ENCODE measurements at regions not wholly inside any gene's neighbourhood (a gene's known extent, or its start where the extent isn't known, plus 50 kb on each side); places are given as distances from the start of the nearest gene placed in this dataset.

DNA sequence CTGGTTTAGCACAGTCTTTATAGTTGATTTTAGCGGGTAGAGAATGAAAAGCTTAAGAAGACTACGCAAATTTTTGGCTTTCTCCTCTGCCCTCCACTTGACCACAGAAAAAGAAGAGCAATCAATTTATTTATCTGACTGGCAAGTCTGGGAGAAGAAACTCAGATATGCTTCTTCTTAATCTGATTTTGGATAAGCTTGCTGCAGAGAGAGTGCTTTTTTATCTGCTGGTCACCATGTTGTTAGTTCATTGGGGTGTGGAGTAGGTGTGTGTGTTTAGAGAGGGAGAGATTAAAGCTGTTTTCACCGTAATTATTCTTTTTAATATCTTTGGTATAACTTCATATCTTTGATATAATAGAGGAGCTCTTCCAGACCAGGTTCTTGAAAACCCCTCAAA, 471.4 kb upstream of the SLC10A2 start:
- no peak overlapping the region for H2AFZ ChIP-seq (replicated peaks; ENCODE audit: low read length, poor library complexity)
- H2BK120ac ChIP-seq (ENCODE audit: low read depth, low read length) = no peak overlapping the region
- no peak overlapping the region for H3K4me3 ChIP-seq (ENCODE audit: insufficient read depth, low read depth, low read length)
- no peak overlapping the region for H2BK5ac ChIP-seq (ENCODE audit: low read depth, low read length, poor library complexity, severe bottlenecking)
- H3K27me3 ChIP-seq (ENCODE audit: control insufficient read depth, insufficient read depth, low read length) = no peaks in the 10 kb centered on the region
- H3K4me1 ChIP-seq (ENCODE audit: control insufficient read depth, insufficient read depth, low read length) = no peaks in the 10 kb centered on the region
- ATAC-seq (ENCODE audit: low read depth) (no peak), DNase-seq (no peak)
- CTCF ChIA-PET = no interaction called here
- H3K36me3 ChIP-seq (ENCODE audit: control insufficient read depth, insufficient read depth, low read length) = no peaks in the 10 kb centered on the region
- H3K56ac ChIP-seq (ENCODE audit: extremely low read depth, insufficient read depth, low read length) = no peak overlapping the region
- no peak overlapping the region for H3K27ac ChIP-seq (ENCODE audit: insufficient read depth, low read length)
- intact Hi-C loops (cut with micrococcal nuclease) (no loop called here), in situ Hi-C loops (cut with MboI; ENCODE audit: low sequenced_read_pairs) (no loop called here), dilution Hi-C loops (cut with HindIII; ENCODE audit: low sequenced_read_pairs, unreplicated experiment) (no loop called here)
- BruUV-seq (replicated peaks) = no TSS peak
- no peak overlapping the region for H4K5ac ChIP-seq (ENCODE audit: low read depth, low read length)
- H4K8ac ChIP-seq (ENCODE audit: low read depth in 2 of 2, low read length in 2 of 2) = no peak overlapping the region
- H2BK15ac ChIP-seq (ENCODE audit: low read depth, low read length) = no peak overlapping the region
- no peak overlapping the region for H3K14ac ChIP-seq (replicated peaks; ENCODE audit: low read depth, low read length)
- no peak for TF ChIP-seq RFX5 (IDR thresholded peaks at IDR 0.05; ENCODE audit: low read depth, low read length)
- TF ChIP-seq BHLHE40 (IDR thresholded peaks at IDR 0.05; ENCODE audit: low read depth, low read length) = no peak
- TF ChIP-seq, protein P1, sequence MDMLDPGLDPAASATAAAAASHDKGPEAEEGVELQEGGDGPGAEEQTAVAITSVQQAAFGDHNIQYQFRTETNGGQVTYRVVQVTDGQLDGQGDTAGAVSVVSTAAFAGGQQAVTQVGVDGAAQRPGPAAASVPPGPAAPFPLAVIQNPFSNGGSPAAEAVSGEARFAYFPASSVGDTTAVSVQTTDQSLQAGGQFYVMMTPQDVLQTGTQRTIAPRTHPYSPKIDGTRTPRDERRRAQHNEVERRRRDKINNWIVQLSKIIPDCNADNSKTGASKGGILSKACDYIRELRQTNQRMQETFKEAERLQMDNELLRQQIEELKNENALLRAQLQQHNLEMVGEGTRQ (IDR thresholded peaks at IDR 0.05; ENCODE audit: low read depth, low read length) = no peak
- no peak for TF ChIP-seq SMC3 (IDR thresholded peaks at IDR 0.05; ENCODE audit: low read depth, low read length)
- TF ChIP-seq RAD21 (IDR thresholded peaks at IDR 0.05; ENCODE audit: low read length) = no peak
- TF ChIP-seq CEBPB (IDR thresholded peaks at IDR 0.05; ENCODE audit: low read depth, low read length) = no peak
- TF ChIP-seq, protein P2, sequence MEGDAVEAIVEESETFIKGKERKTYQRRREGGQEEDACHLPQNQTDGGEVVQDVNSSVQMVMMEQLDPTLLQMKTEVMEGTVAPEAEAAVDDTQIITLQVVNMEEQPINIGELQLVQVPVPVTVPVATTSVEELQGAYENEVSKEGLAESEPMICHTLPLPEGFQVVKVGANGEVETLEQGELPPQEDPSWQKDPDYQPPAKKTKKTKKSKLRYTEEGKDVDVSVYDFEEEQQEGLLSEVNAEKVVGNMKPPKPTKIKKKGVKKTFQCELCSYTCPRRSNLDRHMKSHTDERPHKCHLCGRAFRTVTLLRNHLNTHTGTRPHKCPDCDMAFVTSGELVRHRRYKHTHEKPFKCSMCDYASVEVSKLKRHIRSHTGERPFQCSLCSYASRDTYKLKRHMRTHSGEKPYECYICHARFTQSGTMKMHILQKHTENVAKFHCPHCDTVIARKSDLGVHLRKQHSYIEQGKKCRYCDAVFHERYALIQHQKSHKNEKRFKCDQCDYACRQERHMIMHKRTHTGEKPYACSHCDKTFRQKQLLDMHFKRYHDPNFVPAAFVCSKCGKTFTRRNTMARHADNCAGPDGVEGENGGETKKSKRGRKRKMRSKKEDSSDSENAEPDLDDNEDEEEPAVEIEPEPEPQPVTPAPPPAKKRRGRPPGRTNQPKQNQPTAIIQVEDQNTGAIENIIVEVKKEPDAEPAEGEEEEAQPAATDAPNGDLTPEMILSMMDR (conservative IDR thresholded peaks at IDR 0.05; ENCODE audit: low read depth, low read length) = no peak
- TF ChIP-seq, protein P3, sequence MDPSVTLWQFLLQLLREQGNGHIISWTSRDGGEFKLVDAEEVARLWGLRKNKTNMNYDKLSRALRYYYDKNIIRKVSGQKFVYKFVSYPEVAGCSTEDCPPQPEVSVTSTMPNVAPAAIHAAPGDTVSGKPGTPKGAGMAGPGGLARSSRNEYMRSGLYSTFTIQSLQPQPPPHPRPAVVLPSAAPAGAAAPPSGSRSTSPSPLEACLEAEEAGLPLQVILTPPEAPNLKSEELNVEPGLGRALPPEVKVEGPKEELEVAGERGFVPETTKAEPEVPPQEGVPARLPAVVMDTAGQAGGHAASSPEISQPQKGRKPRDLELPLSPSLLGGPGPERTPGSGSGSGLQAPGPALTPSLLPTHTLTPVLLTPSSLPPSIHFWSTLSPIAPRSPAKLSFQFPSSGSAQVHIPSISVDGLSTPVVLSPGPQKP (IDR thresholded peaks at IDR 0.05; ENCODE audit: borderline replicate concordance, low read depth, low read length) = no peak
- no peak for TF ChIP-seq POLR2A (IDR thresholded peaks at IDR 0.05; ENCODE audit: low read depth, low read length)
- no peak for TF ChIP-seq CHD1 (IDR thresholded peaks at IDR 0.05; ENCODE audit: low read depth, low read length)
- TF ChIP-seq FOS (IDR thresholded peaks at IDR 0.05; ENCODE audit: low read depth, low read length) = no peak
- no peak for TF ChIP-seq MAFK (IDR thresholded peaks at IDR 0.05; ENCODE audit: low read depth, low read length)
- no peak for TF ChIP-seq MAZ (IDR thresholded peaks at IDR 0.05; ENCODE audit: borderline replicate concordance, low read depth, low read length)
- TF ChIP-seq MXI1 (IDR thresholded peaks at IDR 0.05; ENCODE audit: borderline replicate concordance, low read depth, low read length) = no peak
- no peak for TF ChIP-seq RCOR1 (IDR thresholded peaks at IDR 0.05; ENCODE audit: insufficient replicate concordance, low read length)
- no peak for TF ChIP-seq NFE2L2 (IDR thresholded peaks at IDR 0.05; ENCODE audit: low read depth, low read length)
- no peak overlapping the region for H3K4me2 ChIP-seq (ENCODE audit: low read depth, low read length)
- H4K20me1 ChIP-seq (ENCODE audit: insufficient read depth, low read length) = no peaks in the 10 kb centered on the region
- no peak overlapping the region for H3K4ac ChIP-seq (ENCODE audit: low read depth, low read length)
- H3K18ac ChIP-seq (ENCODE audit: low read depth, low read length) = no peak overlapping the region
- no CpG with 5 or more reads among the region's 3 CpGs for WGBS, 2 experiments (ENCODE audit: extremely low coverage in 2 of 2, insufficient read length in 1 of 2)
- POLR2A ChIA-PET (ENCODE audit: unreplicated experiment) = no interaction called here
- H3K9me3 ChIP-seq (ENCODE audit: control insufficient read depth, insufficient read depth, low read length) = peaks cover 4% of the 10 kb centered on the region
- H3K79me1 ChIP-seq (ENCODE audit: low read depth in 1 of 2, low read length in 2 of 2) = no peaks in the 10 kb centered on the region
- no peak overlapping the region for H3K9ac ChIP-seq (ENCODE audit: low read depth, low read length)
- no peaks in the 10 kb centered on the region for H3K9me1 ChIP-seq (ENCODE audit: insufficient read depth, low read length)
- H4K91ac ChIP-seq (ENCODE audit: insufficient read depth, low read depth, low read length) = no peak overlapping the region
- H3K23ac ChIP-seq (ENCODE audit: low read depth, low read length) = no peak overlapping the region
- no peak overlapping the region for H2AK9ac ChIP-seq (replicated peaks; ENCODE audit: low read depth, low read length, poor library complexity)
- H2BK20ac ChIP-seq (ENCODE audit: low read depth, low read length) = no peak overlapping the region
- H2AK5ac ChIP-seq (ENCODE audit: low read depth, low read length) = no peak overlapping the region

Measured in IMR-90 (cell line).